HG03469 (cell line): ENCODE measurements at regions not wholly inside any gene's neighbourhood (a gene's known extent, or its start where the extent isn't known, plus 50 kb on each side); places are given as distances from the start of the nearest gene placed in this dataset.
"Not testable (repeated sequence)": the region's sequence is repeated elsewhere in the genome, so short reads cannot be mapped to it uniquely, and the experiment has no call there.

Experiments used
- ATAC-seq: cut with Tn5 transposase; IDR thresholded peaks from one replicate; pipeline ENCODE4 v1.9.1; 2021; ENCODE audit warnings: mild to moderate bottlenecking, moderate library complexity, moderate number of reproducible peaks; ENCODE audit not compliant: unreplicated experiment

DNA sequence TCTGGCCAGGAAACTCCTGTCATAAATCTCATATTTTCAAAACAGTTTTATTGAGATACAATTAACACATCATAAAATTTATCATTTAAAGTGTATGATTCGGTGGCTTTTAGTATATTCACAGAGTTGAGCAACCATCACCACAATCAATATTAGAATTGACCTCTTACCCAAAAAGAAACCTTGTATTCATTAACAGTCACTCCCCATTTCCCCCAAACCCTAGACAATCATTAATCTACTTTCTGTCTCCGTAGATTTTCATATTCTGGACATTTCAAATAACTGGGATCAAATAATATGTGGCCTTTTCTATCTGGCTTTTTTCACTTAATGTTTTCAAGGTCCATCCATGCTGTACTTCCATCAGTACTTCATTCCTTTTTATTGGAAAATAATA lies 145.7 kb upstream of the RORA start:
- ATAC-seq: no peak

GRCh38 chr15:61367953-61368352 lies 138.9 kb upstream of the RORA start:
- no peak for ATAC-seq

- ATAC-seq: no peak
These were observed 135.8 kb upstream of the RORA start for GRCh38 chr15:61364871-61365270.

- ATAC-seq: not testable (repeated sequence)
These were observed 133.8 kb upstream of the RORA start for GRCh38 chr15:61362912-61363311.

DNA sequence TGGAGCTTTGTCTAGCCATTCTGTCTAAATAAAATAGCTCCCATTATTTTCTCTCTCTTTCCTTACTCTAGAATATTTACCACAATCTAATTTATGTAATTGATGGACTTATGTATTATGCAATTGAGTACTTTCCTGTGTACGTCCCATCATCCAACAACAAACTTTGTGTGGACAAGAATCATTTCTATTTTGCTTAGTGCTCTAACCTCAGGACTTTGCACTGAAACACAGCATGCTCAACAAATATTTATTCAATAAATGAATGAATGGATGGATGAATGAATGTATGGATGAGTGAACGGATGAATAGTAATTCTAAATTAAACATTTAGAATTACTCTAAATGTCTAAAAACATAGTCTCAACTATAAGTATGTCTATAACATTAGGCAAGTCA lies 115.2 kb upstream of the RORA start:
- ATAC-seq: no peak

GRCh38 chr15:61342390-61342789 lies 113.3 kb upstream of the RORA start:
- ATAC-seq: no peak

DNA sequence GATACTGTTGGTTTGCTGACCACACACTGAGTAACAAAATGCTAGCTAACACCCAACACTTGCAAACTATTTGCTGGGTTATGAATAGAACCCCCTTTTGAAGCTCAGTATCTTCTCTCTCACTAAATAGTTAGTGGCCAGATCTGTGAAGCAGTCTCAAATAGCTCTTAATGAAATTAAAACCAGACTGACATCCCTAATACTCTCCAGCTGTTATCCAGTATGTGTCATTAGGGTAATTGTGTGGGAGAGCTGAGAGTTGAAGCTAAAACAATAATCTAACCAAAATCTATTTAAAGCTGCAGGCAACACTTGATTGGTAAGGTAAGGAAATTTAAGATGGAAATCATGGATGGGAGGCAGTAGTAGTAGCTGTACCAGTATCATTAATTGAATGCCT lies 110.4 kb upstream of the RORA start:
- no peak for ATAC-seq

- no peak for ATAC-seq
These were observed 108.4 kb upstream of the RORA start for GRCh38 chr15:61337541-61337940.

DNA sequence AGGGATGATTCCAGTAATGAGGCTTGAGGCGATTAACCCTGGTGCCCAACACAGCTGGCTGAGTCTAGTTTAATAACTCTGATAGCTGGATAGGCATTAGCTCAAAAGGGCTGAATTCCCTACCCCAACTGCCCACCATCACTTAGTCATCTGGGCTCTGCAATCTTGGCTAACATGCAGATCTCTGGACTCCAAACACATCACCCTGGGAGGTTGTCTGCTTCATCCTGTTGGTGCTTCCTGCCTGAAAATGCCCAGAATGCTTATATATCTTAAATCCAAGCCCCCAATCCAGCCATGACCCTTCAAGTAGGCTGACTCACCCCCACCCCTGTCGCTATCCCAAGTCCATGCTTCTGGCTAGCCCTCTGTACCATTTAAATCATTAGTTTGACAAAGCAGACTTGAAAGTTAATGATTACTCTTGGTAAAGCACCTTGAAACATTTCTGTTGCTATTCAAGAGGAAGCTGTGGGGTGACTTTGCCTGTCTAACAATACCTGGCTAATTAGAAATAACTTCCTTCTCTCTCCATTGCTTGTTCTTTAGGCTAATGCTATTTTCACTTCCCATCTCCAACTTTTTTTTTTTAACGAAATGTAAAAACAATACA lies 107.0 kb upstream of the RORA start:
- no peak for ATAC-seq

DNA sequence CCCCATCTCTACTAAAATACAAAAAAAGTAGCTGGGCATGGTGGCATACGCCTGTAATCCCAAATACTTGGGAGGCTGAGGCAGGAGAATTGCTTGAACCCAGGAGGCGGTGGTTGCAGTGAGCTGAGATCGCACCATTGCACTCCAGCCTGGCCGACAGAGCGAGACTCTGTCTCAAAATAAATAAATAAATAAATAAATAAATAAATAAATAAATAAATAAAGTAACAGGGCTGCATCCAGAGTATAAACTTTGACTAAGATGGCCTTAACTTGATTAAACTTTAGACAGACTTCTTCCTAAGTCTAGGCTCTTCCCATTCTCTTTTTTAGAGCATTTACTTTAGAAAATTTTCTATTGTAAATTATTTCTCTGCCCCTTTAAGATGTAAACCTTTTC lies 105.6 kb upstream of the RORA start:
- not testable (repeated sequence) for ATAC-seq

GRCh38 chr15:61331019-61331418 lies 101.9 kb upstream of the RORA start:
- ATAC-seq: no peak

- peak; percentile 31 for ATAC-seq
These were observed 98.0 kb upstream of the RORA start for GRCh38 chr15:61327019-61327631.

GRCh38 chr15:61319892-61320291 lies 90.8 kb upstream of the RORA start:
- no peak for ATAC-seq

- no peak for ATAC-seq
These were observed 89.9 kb upstream of the RORA start for GRCh38 chr15:61318802-61319525.

DNA sequence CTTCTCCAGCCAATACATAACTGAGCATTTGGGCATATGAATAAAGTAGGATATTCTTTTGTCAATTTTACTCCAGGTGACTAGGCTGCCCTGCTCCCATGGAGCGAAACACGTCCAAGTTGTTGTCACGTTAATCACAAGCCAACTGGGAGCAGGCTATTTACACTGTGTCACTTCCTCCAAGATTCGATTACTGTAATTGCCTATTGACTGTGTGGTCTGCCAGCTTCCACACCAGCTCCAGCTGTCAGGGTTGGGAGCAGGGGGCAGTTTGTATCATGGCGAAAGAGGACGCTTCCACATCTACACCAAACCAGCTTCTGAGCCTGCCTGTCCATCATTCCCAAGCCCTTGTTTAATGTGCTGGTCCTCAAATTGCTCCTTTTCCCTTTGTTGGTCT lies 89.2 kb upstream of the RORA start:
- no peak for ATAC-seq

DNA sequence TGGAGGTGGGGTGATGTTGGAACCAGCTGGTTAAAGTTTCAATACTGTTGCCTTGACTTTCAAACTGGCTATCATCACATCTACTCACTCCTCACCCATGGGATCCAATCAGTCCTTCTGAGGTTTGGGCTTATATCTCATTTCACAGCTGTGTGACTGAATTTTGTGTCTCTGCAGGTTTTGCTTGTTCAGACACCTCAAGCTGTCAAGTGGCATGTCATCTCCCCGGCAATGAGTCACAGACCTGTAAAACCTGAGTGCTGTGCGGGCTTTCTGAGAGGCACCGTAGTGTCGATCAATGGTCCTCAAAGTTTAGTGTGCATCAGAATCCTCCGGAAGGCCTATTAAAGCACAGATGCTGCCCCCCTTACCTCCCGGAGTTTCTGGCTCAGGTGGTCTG lies 86.4 kb upstream of the RORA start:
- ATAC-seq: no peak

DNA sequence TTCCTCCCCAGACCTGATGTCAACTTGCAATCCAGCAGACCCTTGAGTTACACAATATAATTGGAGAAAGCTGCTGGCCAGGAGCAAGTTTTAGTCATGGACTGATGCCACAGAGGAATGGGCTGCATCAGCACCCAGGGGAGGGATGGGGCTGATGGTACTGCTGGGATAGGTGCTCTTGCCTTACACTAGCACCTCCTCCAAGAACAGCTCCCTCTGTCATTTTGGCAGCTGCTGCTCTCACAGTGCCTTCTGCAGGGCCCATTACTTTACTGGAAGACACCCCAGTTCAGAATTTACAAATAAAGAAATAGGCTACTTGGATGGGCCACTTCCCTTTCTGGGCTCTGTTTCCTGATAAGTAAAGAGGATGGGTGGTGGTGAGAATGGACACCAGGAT lies 85.3 kb upstream of the RORA start:
- ATAC-seq: no peak

DNA sequence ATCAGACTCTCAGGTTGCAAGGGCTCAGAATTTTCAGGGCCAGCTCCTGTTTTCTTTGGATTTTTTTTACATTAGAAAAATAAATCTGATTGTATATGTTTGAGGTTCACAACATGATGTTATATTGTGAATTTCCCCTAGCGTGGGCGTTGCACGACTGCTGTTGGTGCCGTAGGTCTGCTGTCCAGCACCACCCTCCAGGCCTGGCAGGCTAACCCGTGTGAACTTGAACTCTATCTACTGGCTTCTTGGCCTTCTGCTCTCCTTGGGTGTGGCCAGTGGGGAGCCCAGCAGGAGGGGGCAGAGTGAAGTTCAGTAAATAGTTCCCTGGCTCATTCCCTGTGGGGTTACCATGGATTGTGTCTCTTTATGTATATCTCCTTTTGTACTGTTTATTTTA lies 80.5 kb upstream of the RORA start:
- ATAC-seq: no peak

- no peak for ATAC-seq
These were observed 80.0 kb upstream of the RORA start for GRCh38 chr15:61309031-61309511.

DNA sequence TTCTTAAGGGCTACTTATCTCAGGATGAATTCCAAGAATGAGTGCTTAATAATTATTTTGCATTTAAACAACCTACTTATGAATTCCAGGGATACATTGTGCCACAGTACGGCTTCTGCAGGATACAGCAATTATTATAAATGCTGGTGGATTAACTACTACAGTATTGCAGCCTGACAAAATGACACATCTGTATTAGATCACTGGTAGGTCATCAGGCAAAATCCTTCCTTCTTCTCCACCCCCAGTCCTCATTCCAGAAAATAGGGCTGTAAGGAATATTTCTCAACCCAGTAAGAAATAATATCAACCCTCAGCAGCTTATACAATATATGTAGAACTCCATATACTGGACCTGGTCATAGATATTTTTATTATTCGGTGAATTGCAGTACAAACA lies 79.3 kb upstream of the RORA start:
- ATAC-seq: no peak

GRCh38 chr15:61307474-61307873 lies 78.4 kb upstream of the RORA start:
- ATAC-seq: no peak

- no peak for ATAC-seq
These were observed 72.6 kb upstream of the RORA start for GRCh38 chr15:61301701-61302100.
